Eye (tissue), 1 donor: ENCODE measurements at regions not wholly inside any gene's neighbourhood (a gene's known extent, or its start where the extent isn't known, plus 50 kb on each side); places are given as distances from the start of the nearest gene placed in this dataset.

ENCODE experiments used
- DNase-seq: peaks from one replicate; pipeline ENCODE4 v3.0.0-alpha.2; 2015

DNA sequence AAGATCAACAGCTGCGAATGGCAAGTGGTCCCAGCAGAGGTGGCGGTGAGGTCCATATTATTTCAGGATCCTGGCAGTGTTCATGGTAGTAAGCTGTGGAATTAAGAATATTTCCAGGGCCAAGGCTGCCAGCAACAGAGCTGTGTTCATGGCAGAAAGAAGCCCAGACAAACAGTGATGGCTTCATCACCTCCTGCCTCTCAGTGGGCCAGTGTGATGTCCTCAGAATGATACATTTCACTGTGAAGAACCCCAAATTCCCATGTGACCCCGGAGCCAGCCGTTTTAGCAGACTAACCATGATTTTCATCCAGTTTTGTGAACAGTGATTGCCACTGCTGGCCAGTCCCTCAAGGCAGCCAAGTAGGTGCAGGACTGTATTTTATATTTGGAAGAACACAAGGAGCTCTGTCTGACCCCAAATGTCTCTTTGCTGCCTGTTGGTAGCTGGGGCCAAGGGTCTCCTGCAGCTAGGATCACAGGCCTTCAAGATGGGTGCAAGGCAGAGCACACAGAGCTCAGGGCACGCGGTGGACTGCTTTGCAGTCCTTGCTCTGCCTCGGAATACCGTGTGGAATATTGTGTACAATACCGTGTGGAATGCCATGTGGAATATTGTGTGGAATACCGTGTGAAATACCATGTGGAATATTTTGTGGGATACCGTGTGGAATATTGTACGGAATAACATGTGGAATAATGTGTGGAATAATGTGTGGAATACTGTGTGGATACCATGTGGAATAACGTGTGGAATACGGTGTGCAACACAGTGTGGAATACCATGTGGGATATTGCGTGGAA lies 132.3 kb upstream of the CHST15 start:
- DNase-seq, result peak; percentile 48

GRCh38 chr10:124225029-124225466 lies 131.7 kb upstream of the CHST15 start:
- DNase-seq, result no peak

DNA sequence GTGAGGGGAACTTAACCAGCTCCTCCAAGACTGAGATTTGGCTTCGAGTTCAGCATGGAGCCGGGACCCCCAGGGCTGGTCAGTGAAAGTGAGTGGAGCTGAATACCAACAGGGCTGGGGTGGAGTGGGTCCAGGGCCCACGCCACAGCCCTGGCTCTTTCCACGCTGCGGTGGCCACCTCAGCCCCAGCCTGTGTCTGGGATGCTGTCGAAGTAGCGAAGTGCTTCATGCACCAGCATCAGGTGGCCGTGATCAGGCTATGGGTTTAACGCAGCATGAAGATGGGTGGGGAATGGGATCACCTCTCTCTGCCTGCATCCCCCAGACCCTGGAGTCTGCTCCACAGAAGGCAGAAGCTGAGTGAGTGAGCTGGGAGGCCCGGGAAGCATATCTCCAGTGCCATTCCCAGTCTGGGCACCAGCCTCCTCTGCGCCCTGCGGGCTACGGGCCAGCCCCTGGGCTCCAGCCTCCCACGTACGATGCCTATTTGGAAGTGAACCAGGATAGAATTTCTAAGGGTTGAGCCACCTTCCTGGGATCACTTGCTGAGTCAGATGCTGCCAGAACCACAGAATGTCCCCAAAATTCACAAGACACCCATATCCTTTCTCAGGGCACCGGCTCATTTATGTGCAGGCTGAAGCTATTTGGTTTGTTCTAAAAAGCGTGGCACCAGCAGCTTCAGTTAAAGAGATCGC lies 131.1 kb upstream of the CHST15 start:
- DNase-seq, result no peak

GRCh38 chr10:124223711-124224085 lies 130.3 kb upstream of the CHST15 start:
- DNase-seq, result no peak

- no peak for DNase-seq
These were observed 129.8 kb upstream of the CHST15 start for GRCh38 chr10:124222988-124223710.

DNA sequence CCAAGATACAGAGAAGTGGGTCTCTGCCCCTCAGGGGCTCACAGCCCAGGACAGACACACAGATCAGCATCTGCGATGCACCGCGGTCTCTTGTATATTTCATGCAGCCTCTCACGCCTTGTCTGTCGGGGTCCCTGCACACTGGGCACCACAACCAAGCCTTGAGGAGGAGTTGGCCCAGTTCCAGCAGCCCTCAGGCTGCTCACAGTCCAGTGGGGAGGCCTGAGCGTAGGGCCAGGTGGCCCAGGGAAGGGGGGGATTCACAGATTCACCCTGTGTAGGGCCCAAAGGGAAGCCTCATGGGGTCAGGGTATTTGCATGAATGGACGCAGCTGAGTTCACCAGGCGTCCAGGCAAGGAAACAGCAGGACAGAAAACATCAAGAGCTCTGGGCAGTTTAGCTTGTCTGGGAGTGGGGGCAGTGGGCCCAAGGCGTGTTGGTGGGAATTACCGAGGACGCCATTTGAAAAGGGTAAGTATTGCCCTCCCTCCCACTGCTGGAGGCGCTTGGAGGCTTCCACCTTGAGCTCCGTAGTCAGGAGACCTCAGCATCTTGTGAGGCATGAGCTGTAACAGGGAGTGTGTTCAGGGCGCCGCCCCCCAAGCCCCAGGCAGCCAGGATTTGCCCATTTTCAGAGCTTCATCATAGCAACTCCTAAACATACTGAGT lies 129.1 kb upstream of the CHST15 start:
- peak; percentile 58 for DNase-seq

DNA sequence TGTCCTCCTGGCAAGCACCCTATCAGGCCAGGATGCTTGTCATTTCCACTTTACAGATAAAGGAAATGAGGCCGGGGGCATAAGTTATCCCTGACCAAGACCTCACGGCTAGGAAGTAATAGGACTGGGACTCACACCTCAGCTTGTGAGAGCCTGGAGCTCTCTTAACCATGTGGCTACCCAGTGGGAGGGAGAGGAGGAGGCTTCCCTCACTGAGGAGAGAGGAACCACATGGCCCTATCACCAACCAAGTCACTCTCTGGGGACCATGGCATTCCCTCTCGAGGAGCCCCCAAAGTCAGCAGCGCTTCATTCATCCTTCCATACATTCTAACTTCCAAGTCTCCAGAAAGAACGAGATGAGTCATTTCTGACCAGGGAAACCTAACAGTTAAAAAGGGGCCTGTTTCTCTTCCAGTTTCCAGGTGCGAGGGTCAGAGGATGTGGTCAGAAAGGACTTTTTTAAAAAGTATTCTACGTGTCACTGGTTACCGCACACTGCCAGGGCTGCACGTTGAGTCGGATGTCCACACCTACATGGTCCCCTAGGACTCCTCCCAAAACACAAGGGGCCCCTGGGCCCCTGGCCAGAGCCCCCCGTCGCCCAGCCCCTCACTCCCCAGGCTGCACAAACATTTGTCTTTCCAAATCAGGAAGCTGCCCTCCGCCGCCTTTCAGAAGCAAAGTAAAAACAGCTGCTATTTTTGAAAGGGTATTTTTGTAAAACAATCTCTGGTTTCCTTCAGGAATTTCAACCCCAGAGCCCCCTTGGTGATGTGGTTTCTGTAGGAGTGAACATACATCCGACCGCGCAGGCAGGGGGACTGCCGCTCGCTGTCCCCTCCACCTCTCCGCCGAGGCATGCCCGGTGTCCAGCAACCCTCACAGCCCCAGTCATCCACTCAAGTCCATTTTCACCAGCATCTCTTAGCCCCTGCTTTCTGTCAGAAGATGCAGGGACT lies 128.2 kb upstream of the CHST15 start:
- peak; percentile 64 for DNase-seq

DNA sequence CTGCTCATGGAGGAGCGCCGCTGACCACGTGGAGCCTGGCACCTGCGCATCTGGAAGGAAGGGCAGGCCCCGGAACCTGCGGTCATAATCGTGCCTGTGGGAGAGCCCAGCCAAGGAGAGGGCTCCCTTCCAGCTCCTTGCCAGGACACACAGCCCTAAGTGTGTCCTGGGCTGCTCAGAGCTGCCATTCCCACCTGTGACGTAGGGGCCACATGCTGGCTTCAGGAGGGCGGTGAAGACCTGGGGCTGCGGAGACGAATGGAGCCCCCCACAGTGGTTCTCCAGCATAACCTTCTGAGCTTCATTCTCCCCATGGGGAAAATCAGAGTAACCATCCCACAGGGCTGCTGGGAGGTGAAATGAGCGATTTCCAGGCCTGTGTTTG lies 127.6 kb upstream of the CHST15 start:
- no peak for DNase-seq

DNA sequence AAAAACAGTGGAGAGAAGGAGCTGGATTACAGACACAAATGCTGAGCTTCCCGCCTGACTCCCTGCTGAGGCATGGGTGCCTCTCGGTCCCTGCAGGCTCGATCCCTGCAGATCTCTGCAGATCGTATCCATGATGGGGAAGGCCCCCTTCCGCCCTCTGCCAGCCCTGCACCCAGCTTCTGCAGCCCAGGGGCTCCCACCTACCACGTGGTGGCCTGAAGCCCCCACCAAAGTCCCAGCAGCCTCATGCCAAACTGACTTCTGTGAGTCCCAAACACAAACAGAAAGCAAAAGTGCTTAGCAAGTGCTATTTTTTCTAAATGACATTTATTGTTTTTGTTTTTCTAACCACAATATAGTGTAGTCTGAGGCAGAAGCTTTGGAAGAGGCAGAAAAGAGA lies 127.1 kb upstream of the CHST15 start:
- DNase-seq, result no peak

DNA sequence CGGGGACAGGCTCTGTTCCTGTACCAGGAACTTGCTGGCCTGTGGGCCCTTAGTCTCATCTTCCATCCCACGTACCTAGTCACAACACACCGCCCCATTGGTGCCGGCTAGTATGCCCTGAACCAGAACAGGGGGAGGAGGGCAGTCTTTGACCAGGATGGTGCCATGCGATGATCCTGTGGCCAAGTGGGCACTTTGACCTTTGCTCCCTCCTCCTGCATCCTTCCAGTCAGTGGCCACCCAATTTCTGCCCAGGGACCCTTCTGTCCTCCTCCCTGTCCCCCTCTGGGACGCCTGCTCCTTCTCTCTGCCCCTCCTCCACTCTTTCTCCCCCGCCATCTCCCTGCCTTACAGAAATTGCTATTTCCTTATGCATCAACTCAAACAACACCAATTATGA lies 126.3 kb upstream of the CHST15 start:
- no peak for DNase-seq

DNA sequence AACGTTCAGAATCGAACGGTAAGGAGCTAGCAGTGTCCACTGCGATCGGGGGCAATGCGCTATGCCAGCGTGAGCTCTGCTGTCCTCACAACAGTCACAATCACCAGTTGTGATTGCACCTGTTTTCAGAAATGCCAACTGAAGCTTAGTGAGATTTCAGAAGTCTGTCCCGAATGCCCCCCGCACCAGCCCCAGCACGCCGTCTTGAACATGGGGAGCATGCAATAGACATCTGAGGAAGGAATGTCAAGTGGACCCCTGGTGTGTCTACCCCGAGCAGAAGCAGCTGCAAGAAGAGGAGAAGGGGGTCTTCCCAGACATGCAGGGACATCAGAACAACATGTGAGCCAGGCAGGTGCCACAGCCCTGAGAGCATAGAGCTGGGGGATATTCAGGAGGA lies 125.7 kb upstream of the CHST15 start:
- no peak for DNase-seq

GRCh38 chr10:124217906-124218804 lies 124.8 kb upstream of the CHST15 start:
- DNase-seq, result peak; percentile 26

DNA sequence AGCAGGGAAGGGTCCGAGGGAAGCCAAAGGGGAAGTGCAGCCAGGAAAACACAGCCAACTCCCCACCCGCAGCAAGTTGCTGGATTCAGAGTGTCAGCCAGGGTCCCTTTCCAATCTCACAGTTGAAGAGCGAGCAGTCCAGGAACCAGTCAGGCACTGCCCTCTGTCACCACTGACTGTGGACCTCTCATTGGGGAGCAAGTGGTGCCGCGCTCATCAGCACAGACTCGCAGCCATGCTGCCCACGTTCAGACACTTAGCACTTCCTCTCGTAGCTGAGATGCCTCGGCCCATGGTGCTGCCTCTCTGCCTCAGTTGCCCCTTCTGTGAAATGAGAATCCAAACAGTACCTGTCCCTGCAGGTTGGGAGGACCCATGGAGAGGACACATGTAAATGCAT lies 123.6 kb upstream of the CHST15 start:
- DNase-seq, result no peak

DNA sequence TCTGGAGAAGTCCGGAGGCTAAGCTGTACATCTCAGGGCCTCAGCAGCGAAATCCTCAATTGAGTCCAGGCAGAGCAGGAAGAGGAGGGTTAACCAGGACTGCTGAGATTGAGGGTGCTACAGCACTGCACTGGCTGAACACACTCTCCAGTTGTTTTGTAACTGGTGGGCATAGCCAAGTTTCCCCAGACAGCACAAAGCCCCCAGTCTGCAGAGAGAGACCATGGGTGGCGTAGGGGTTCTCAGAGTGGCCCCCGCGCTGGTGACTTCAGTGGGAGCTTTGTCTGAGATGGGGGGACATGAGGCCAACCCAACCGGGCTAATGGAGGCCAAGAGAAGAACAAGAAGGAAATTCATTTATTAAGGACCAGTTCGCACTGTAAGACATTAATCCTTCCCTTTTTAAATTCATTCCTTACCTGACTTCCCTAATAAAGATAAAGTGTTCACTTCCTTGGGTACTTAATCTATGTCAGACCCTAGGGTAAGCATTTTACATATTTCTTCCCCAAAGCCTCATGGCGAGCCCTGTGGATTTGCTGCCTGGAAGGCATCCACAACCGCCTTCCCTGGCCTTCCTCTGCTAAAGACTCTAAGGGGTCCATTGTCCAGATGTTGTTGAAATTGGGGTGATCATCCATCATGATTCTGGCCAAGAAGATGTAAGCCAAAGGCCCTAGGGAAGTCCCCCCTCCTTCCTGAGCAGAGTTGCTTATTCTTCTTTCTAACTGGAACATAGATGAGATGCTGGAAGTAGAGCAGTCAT lies 121.4 kb upstream of the CHST15 start:
- DNase-seq, result no peak

- peak; percentile 72 for DNase-seq
These were observed 120.6 kb upstream of the CHST15 start for GRCh38 chr10:124213899-124214510.

GRCh38 chr10:124213471-124213870 lies 120.1 kb upstream of the CHST15 start:
- DNase-seq, result no peak

- no peak for DNase-seq
These were observed 119.3 kb upstream of the CHST15 start for GRCh38 chr10:124212702-124213101.

- no peak for DNase-seq
These were observed 118.5 kb upstream of the CHST15 start for GRCh38 chr10:124211921-124212320.

- no peak for DNase-seq
These were observed 116.9 kb upstream of the CHST15 start for GRCh38 chr10:124210263-124210662.

DNA sequence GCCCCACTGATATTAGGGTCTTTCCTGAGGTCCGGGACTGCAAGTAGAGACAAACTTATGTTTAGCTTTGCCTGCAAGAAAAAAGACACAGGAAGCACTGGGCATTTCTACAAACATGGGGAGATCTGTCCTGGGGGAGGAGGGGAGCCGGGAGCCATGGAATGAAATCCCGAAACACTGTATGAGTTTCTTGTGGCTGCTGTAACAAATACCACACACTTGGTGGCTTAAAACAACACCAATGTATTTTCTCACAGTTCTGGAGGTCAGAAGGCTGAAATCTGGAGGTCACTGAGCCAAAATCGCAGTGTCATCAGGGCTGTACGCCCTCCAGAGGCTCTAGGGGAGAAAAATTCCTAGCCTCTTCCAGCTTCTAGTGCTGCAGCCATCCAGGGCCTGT lies 114.0 kb upstream of the CHST15 start:
- DNase-seq, result no peak
